H1 (cell line): ENCODE measurements at regions not wholly inside any gene's neighbourhood (a gene's known extent, or its start where the extent isn't known, plus 50 kb on each side); places are given as distances from the start of the nearest gene placed in this dataset.

Experiments used
- CTCF ChIA-PET: fragments of 300-600 bp; sonication (Branson Sonifier 250); formaldehyde crosslinking; loops from one replicate; lab custom pipeline; 2021; ENCODE audit not compliant: partially characterized antibody; lab: Charles Lee
- POLR2A ChIA-PET: fragments of 300-600 bp; sonication (Branson Sonifier 250); formaldehyde crosslinking; loops from one replicate; lab custom pipeline; 2021; ENCODE audit warnings: inconsistent platforms; ENCODE audit not compliant: partially characterized antibody; lab: Charles Lee
- DNase-seq, 2 experiments: peaks; one replicate each; pipeline versions ENCODE4 v3.0.0 to v3.0.0-alpha.2; 2010 to 2022; ENCODE audit warnings: low spot score in 2 of 2, low read depth in 1 of 2, mixed read lengths in 1 of 2
- FAIRE-seq: peaks from 2 replicates; lab custom pipeline; 2011; peaks lifted over from hg19 to GRCh38; lab: Jason Lieb, UNC
- H2AFZ ChIP-seq: 2 replicates; pipeline ENCODE4 v1.8.1; 2012; ENCODE audit warnings: low read length, inconsistent platforms
- H2AK5ac ChIP-seq: 2 replicates; pipeline ENCODE4 v1.6.1; 2013; ENCODE audit warnings: low read depth, low read length
- H2BK120ac ChIP-seq: replicated peaks from 2 replicates; pipeline ENCODE3; 2013; ENCODE audit warnings: low read depth, low read length, inconsistent platforms
- H2BK12ac ChIP-seq: 2 replicates; pipeline ENCODE4 v1.6.1; 2013; ENCODE audit warnings: low read depth, low read length
- H2BK15ac ChIP-seq: 2 replicates; pipeline ENCODE4 v1.6.1; 2013; ENCODE audit warnings: low read length
- H2BK20ac ChIP-seq: 2 replicates; pipeline ENCODE4 v1.6.1; 2013; ENCODE audit warnings: low read length
- H2BK5ac ChIP-seq: 2 replicates; pipeline ENCODE4 v1.6.1; 2013; ENCODE audit warnings: low read depth, low read length
- H3K14ac ChIP-seq: 2 replicates; pipeline ENCODE4 v1.6.1; 2013; ENCODE audit warnings: inconsistent platforms; ENCODE audit not compliant: insufficient read length
- H3K18ac ChIP-seq: 2 replicates; pipeline ENCODE4 v1.6.1; 2013; ENCODE audit warnings: low read length; ENCODE audit errors: extremely low read depth
- H3K23ac ChIP-seq: 2 replicates; pipeline ENCODE4 v1.6.1; 2013; ENCODE audit warnings: inconsistent platforms; ENCODE audit not compliant: insufficient read length
- H3K23me2 ChIP-seq: 2 replicates; pipeline ENCODE4 v1.6.1; 2013; ENCODE audit warnings: low read depth, low read length
- H3K27ac ChIP-seq: 2 replicates; pipeline ENCODE4 v1.6.1; 2011; ENCODE audit warnings: low read depth, low read length, inconsistent platforms
- H3K27me3 ChIP-seq, 4 experiments: replicated peaks in 1 of 4; 1 replicate in 1 of 4; 2 replicates in 3 of 4; pipeline versions ENCODE4 v1.6.1 to v1.8.1; 2011 to 2013; ENCODE audit warnings: low read length in 3 of 4, mild to moderate bottlenecking in 3 of 4, inconsistent platforms in 2 of 4, mixed read lengths in 2 of 4, moderate library complexity in 1 of 4; ENCODE audit not compliant: control insufficient read depth in 3 of 4, insufficient read depth in 3 of 4; ENCODE audit errors: extremely low read depth in 1 of 4
- H3K36me3 ChIP-seq, 4 experiments: 2 replicates each; pipeline versions ENCODE4 v1.6.1 to v1.8.1; 2011 to 2013; ENCODE audit warnings: mild to moderate bottlenecking in 4 of 4, low read length in 3 of 4, moderate library complexity in 2 of 4, control low read depth in 1 of 4, inconsistent platforms in 1 of 4; ENCODE audit not compliant: insufficient read depth in 4 of 4, control insufficient read depth in 2 of 4
- H3K4ac ChIP-seq: replicated peaks from 2 replicates; pipeline ENCODE3; 2013; ENCODE audit warnings: low read length, low read depth, mixed read lengths, inconsistent platforms; ENCODE audit not compliant: insufficient read length
- H3K4me1 ChIP-seq, 4 experiments: replicated peaks in 1 of 4; 1 replicate in 1 of 4; 2 replicates in 3 of 4; pipeline versions ENCODE4 v1.6.1 to v1.8.1; 2011 to 2013; ENCODE audit warnings: low read length in 3 of 4, inconsistent platforms in 2 of 4, mixed read lengths in 1 of 4; ENCODE audit not compliant: insufficient read depth in 4 of 4, control insufficient read depth in 3 of 4
- H3K4me2 ChIP-seq, 2 experiments: 2 replicates each; pipeline versions ENCODE4 v1.6.1 to v1.8.1; 2011 to 2013; ENCODE audit warnings: low read depth in 2 of 2, low read length in 2 of 2, control low read depth in 1 of 2, inconsistent platforms in 1 of 2, mild to moderate bottlenecking in 1 of 2; ENCODE audit not compliant: insufficient read depth in 1 of 2
- H3K4me3 ChIP-seq, 4 experiments: fragments of 200-600, 300-600 bp in 1 of 4; sonication (generic), shearing (Covaris generic), sonication (Bioruptor Twin) in 1 of 4; 2 replicates each; pipeline versions ENCODE4 v1.5.1 to v1.8.1; 2011 to 2016; ENCODE audit warnings: low read length in 4 of 4, low read depth in 3 of 4, control low read depth in 2 of 4, inconsistent platforms in 2 of 4, mild to moderate bottlenecking in 2 of 4, mixed read lengths in 1 of 4, moderate library complexity in 1 of 4; ENCODE audit not compliant: insufficient read depth in 2 of 4; ENCODE audit errors: extremely low read depth in 1 of 4
- H3K56ac ChIP-seq: replicated peaks from 2 replicates; pipeline ENCODE3; 2013; ENCODE audit warnings: low read depth, mild to moderate bottlenecking, mixed read lengths, low read length, inconsistent platforms; ENCODE audit not compliant: insufficient read length
- H3K79me1 ChIP-seq: 2 replicates; pipeline ENCODE4 v1.6.1; 2013; ENCODE audit warnings: low read depth, low read length, control low read depth
- H3K79me2 ChIP-seq, 2 experiments: 2 replicates each; pipeline versions ENCODE4 v1.6.1 to v1.8.1; 2012 to 2013; ENCODE audit warnings: low read length in 2 of 2, mild to moderate bottlenecking in 2 of 2, inconsistent platforms in 1 of 2; ENCODE audit not compliant: insufficient read depth in 2 of 2, control insufficient read depth in 1 of 2
- H3K9ac ChIP-seq, 4 experiments: replicated peaks in 1 of 4; 1 replicate in 1 of 4; 2 replicates in 3 of 4; pipeline versions ENCODE4 v1.6.1 to v1.8.1; 2011 to 2013; ENCODE audit warnings: low read depth in 3 of 4, low read length in 3 of 4, control low read depth in 2 of 4, mild to moderate bottlenecking in 2 of 4, moderate library complexity in 2 of 4, inconsistent platforms in 1 of 4; ENCODE audit errors: extremely low read depth in 1 of 4
- H3K9me3 ChIP-seq, 2 experiments: 2 replicates each; pipeline versions ENCODE4 v1.6.1 to v1.8.1; 2012 to 2013; ENCODE audit warnings: mild to moderate bottlenecking in 2 of 2, moderate library complexity in 2 of 2, control low read depth in 1 of 2, inconsistent platforms in 1 of 2, low read depth in 1 of 2, low read length in 1 of 2, mixed read lengths in 1 of 2; ENCODE audit not compliant: insufficient read depth in 2 of 2
- H4K20me1 ChIP-seq, 2 experiments: replicated peaks in 1 of 2; 2 replicates each; pipeline versions ENCODE3 to v1.8.1; 2011 to 2013; ENCODE audit warnings: inconsistent platforms in 2 of 2, low read length in 2 of 2, mild to moderate bottlenecking in 1 of 2; ENCODE audit not compliant: insufficient read depth in 2 of 2, control insufficient read depth in 1 of 2
- H4K5ac ChIP-seq: 2 replicates; pipeline ENCODE4 v1.6.1; 2013; ENCODE audit warnings: low read length, low read depth, mixed read lengths, inconsistent platforms; ENCODE audit not compliant: insufficient read length
- H4K8ac ChIP-seq: 2 replicates; pipeline ENCODE4 v1.8.0; 2013; ENCODE audit warnings: mild to moderate bottlenecking, moderate library complexity, low read length, inconsistent platforms; ENCODE audit not compliant: insufficient read depth; ENCODE audit errors: extremely low read depth
- H4K91ac ChIP-seq: replicated peaks from 2 replicates; pipeline ENCODE3; 2013; ENCODE audit warnings: low read length, mixed read lengths, inconsistent platforms; ENCODE audit not compliant: insufficient read length
- BRCA1 ChIP-seq: IDR thresholded peaks from 2 replicates; pipeline ENCODE4 v1.6.1; 2012; ENCODE audit warnings: low read depth, low read length, improper control_type of control experiment
- FOSL1 ChIP-seq: IDR thresholded peaks from 2 replicates; pipeline ENCODE4 v1.6.1; 2011; ENCODE audit warnings: mild to moderate bottlenecking, low read depth, low read length, moderate library complexity; ENCODE audit not compliant: insufficient read depth
- HDAC6 ChIP-seq: IDR thresholded peaks from one replicate; pipeline ENCODE4 v1.7.1; 2012; ENCODE audit warnings: low read depth, mild to moderate bottlenecking, inconsistent platforms, low read length, moderate library complexity
- POLR2A ChIP-seq, 2 experiments: IDR thresholded peaks; 1 replicate in 1 of 2; 2 replicates in 1 of 2; pipeline ENCODE4 v1.6.1; 2011; ENCODE audit warnings: low read depth in 2 of 2, low read length in 2 of 2, mild to moderate bottlenecking in 2 of 2; ENCODE audit errors: control extremely low read depth in 1 of 2
- SIN3A ChIP-seq, 2 experiments: IDR thresholded peaks in 1 of 2; conservative IDR thresholded peaks in 1 of 2; 2 replicates each; pipeline ENCODE4 v1.6.1; 2011 to 2012; ENCODE audit warnings: low read length in 2 of 2, improper control_type of control experiment in 1 of 2, low read depth in 1 of 2, mild to moderate bottlenecking in 1 of 2
- SIX5 ChIP-seq: IDR thresholded peaks from 2 replicates; pipeline ENCODE4 v1.6.1; 2011; ENCODE audit warnings: mild to moderate bottlenecking, low read depth, low read length
- TBP ChIP-seq: IDR thresholded peaks from 2 replicates; pipeline ENCODE4 v1.6.1; 2011; ENCODE audit warnings: low read depth, low read length, improper control_type of control experiment
- YY1 ChIP-seq: IDR thresholded peaks from 2 replicates; pipeline ENCODE4 v1.6.1; 2011; ENCODE audit warnings: low read depth, mild to moderate bottlenecking, low read length
- WGBS, 2 experiments: shearing (Covaris generic) in 1 of 2; methylation state at CpG; one replicate each; pipeline versions ENCODE4 v1.1.6 to v1.1.7; 2013 to 2015; ENCODE audit warnings: low lambda C conversion rate in 2 of 2, mixed read lengths in 2 of 2, inconsistent platforms in 1 of 2, low coverage in 1 of 2, missing lambda C conversion rate in 1 of 2; ENCODE audit not compliant: insufficient replicate concordance in 2 of 2, insufficient coverage in 1 of 2, insufficient read length in 1 of 2; ENCODE audit errors: extremely low coverage in 1 of 2, missing lambda C conversion rate in 1 of 2; 5-methylcytosine and 5-hydroxymethylcytosine counted together

DNA sequence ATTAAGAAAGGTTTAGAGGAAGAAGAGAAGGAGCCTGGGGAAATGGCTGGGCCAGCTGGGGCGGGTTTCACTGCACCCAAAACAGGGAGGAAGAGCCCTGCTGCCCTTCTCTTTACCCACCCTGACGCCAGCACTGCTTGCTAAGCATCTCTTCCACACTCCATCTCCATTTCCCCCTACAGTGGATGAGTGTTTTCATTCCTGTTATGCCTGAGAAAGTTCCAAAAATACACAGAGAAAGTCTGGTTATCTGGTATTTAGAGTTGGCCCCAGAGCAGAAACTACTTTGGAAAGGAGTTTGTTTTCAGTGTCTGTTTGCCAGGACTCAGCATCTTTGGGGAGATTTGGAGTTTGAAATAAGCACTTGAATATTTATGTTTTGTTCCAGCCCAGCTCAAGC lies 451.0 kb downstream of the SLC4A3 start:
- Histone ChIP-seq H3K79me2 (no peaks in the 10 kb centered on the region), H2BK5ac (no peak overlapping the region), H4K5ac (no peak overlapping the region), H3K14ac (no peak overlapping the region), H3K4me1 (peaks cover 0 to 3% (median 1%) of the 10 kb centered on the region in 4 experiments; a peak in 5 of 7 replicates), H3K9me3 (no peaks in the 10 kb centered on the region), H3K4me3 (no peak overlapping the region), H3K27me3 (no peaks in the 10 kb centered on the region), H3K18ac (no peak overlapping the region), H2AFZ (no peak overlapping the region), H3K56ac (no peak overlapping the region), H2BK20ac (no peak overlapping the region)
- FAIRE-seq = no peak
- POLR2A ChIA-PET = no interaction called here
- CTCF ChIA-PET = interaction anchor here (1.7 kb wide), 1 partner anchor 20 kb away, joined by 3 read pairs; no protein-coding TSS in a partner anchor
- no peak for TF ChIP-seq HDAC6
- no peak for TF ChIP-seq FOSL1
- no peak for TF ChIP-seq YY1
- TF ChIP-seq BRCA1 = no peak
- TF ChIP-seq SIN3A (conservative IDR thresholded peaks at IDR 0.05 in 1 of 2, IDR thresholded peaks at IDR 0.05 in 1 of 2; ENCODE audit: low read depth in 1 of 2, low read length in 2 of 2) = no peak
- no peak for TF ChIP-seq TBP
- no peak for TF ChIP-seq POLR2A (IDR thresholded peaks at IDR 0.05; ENCODE audit: control extremely low read depth in 1 of 2, low read depth in 2 of 2, low read length in 2 of 2)
- TF ChIP-seq SIX5 = no peak
- TF ChIP-seq, all 59 proteins: peak for 0
- no peak overlapping the region for H3K4me2 ChIP-seq
- no peaks in the 10 kb centered on the region for H3K79me1 ChIP-seq
- no peaks in the 10 kb centered on the region for H3K36me3 ChIP-seq
- H4K91ac ChIP-seq = no peak overlapping the region
- H3K23ac ChIP-seq = no peak overlapping the region
- H4K20me1 ChIP-seq = no peaks in the 10 kb centered on the region
- H3K4ac ChIP-seq = no peak overlapping the region
- no peak overlapping the region for H2BK12ac ChIP-seq
- H3K9ac ChIP-seq = no peak overlapping the region
- no peak overlapping the region for H2AK5ac ChIP-seq
- H3K23me2 ChIP-seq = no peaks in the 10 kb centered on the region
- 80% methylated on average over 2 of the region's 2 CpGs; no CpG with 5 or more reads in 1 of the 2 experiments for WGBS, 2 experiments
- DNase-seq = no peak
- no peak overlapping the region for H4K8ac ChIP-seq
- H3K27ac ChIP-seq = no peak overlapping the region
- H2BK120ac ChIP-seq = no peak overlapping the region
- no peak overlapping the region for H2BK15ac ChIP-seq
